ENCODE measurements at regions not wholly inside any gene's neighbourhood (a gene's known extent, or its start where the extent isn't known, plus 50 kb on each side); places are given as distances from the start of the nearest gene placed in this dataset.

GRCh38 chr5:73266176-73266738 is 93.3 kb downstream of the TMEM174 start:
- TF ChIP-seq CTCF (IDR thresholded peaks at IDR 0.05) = no peak
- no peak overlapping the region for H3K4me2 ChIP-seq (ENCODE audit: low read length)
- no peak overlapping the region for H3K4me3 ChIP-seq (ENCODE audit: low read depth, low read length)
- no peaks in the 10 kb centered on the region for H3K27me3 ChIP-seq (ENCODE audit: control insufficient read depth, insufficient read depth, low read length)
- H3K79me2 ChIP-seq = no peaks in the 10 kb centered on the region
- no peaks in the 10 kb centered on the region for H3K9me3 ChIP-seq (ENCODE audit: control insufficient read depth, low read length)
- H3K27ac ChIP-seq = no peak overlapping the region
- H3K4me1 ChIP-seq = no peaks in the 10 kb centered on the region
- H3K36me3 ChIP-seq (ENCODE audit: control insufficient read depth, insufficient read depth, low read length) = no peaks in the 10 kb centered on the region
- no peak overlapping the region for H3K9ac ChIP-seq
- no peak overlapping the region for H2AFZ ChIP-seq

GRCh38 chr5:73265641-73266040 is 92.6 kb downstream of the TMEM174 start:
- H3K27me3 ChIP-seq (ENCODE audit: control insufficient read depth, insufficient read depth, low read length) = no peaks in the 10 kb centered on the region
- no peak overlapping the region for H3K27ac ChIP-seq
- no peak for TF ChIP-seq CTCF (IDR thresholded peaks at IDR 0.05)
- no peak overlapping the region for H3K4me3 ChIP-seq (ENCODE audit: low read depth, low read length)
- no peaks in the 10 kb centered on the region for H3K36me3 ChIP-seq (ENCODE audit: control insufficient read depth, insufficient read depth, low read length)
- H2AFZ ChIP-seq = no peak overlapping the region
- no peaks in the 10 kb centered on the region for H3K4me1 ChIP-seq
- H3K79me2 ChIP-seq = no peaks in the 10 kb centered on the region
- H3K9me3 ChIP-seq (ENCODE audit: control insufficient read depth, low read length) = no peaks in the 10 kb centered on the region
- H3K4me2 ChIP-seq (ENCODE audit: low read length) = no peak overlapping the region
- no peak overlapping the region for H3K9ac ChIP-seq

- no peak overlapping the region for H2AFZ ChIP-seq
- no peaks in the 10 kb centered on the region for H3K27me3 ChIP-seq (ENCODE audit: control insufficient read depth, insufficient read depth, low read length)
- H3K4me3 ChIP-seq (ENCODE audit: low read depth, low read length) = no peak overlapping the region
- no peaks in the 10 kb centered on the region for H3K36me3 ChIP-seq (ENCODE audit: control insufficient read depth, insufficient read depth, low read length)
- no peaks in the 10 kb centered on the region for H3K4me1 ChIP-seq
- H3K9me3 ChIP-seq (ENCODE audit: control insufficient read depth, low read length) = no peaks in the 10 kb centered on the region
- H3K27ac ChIP-seq = no peak overlapping the region
- H3K4me2 ChIP-seq (ENCODE audit: low read length) = no peak overlapping the region
- no peaks in the 10 kb centered on the region for H3K79me2 ChIP-seq
- no peak for TF ChIP-seq CTCF (IDR thresholded peaks at IDR 0.05)
- H3K9ac ChIP-seq = no peak overlapping the region
Observed at GRCh38 chr5:73264631-73265030, 91.6 kb downstream of the TMEM174 start.

- Histone ChIP-seq H2AFZ (no peak overlapping the region), H3K4me2 (ENCODE audit: low read length) (no peak overlapping the region), H3K36me3 (ENCODE audit: control insufficient read depth, insufficient read depth, low read length) (no peaks in the 10 kb centered on the region), H3K27ac (no peak overlapping the region), H3K79me2 (no peaks in the 10 kb centered on the region), H3K9ac (no peak overlapping the region), H3K9me3 (ENCODE audit: control insufficient read depth, low read length) (no peaks in the 10 kb centered on the region), H3K4me1 (no peaks in the 10 kb centered on the region), H3K4me3 (ENCODE audit: low read depth, low read length) (no peak overlapping the region), H3K27me3 (ENCODE audit: control insufficient read depth, insufficient read depth, low read length) (no peaks in the 10 kb centered on the region)
- no peak for TF ChIP-seq CTCF (IDR thresholded peaks at IDR 0.05)
Observed at GRCh38 chr5:73263001-73263710, 90.2 kb downstream of the TMEM174 start.

GRCh38 chr5:73256862-73257261 is 83.9 kb downstream of the TMEM174 start:
- no peaks in the 10 kb centered on the region for H3K27me3 ChIP-seq (ENCODE audit: control insufficient read depth, insufficient read depth, low read length)

More at GRCh38 chr5:73256862-73257261, 83.9 kb downstream of the TMEM174 start:
- Histone ChIP-seq H2AFZ (no peak overlapping the region), H3K4me1 (no peaks in the 10 kb centered on the region), H3K36me3 (ENCODE audit: control insufficient read depth, insufficient read depth, low read length) (no peaks in the 10 kb centered on the region), H3K27ac (no peak overlapping the region), H3K4me2 (ENCODE audit: low read length) (no peak overlapping the region), H3K9ac (no peak overlapping the region), H3K9me3 (ENCODE audit: control insufficient read depth, low read length) (no peaks in the 10 kb centered on the region), H3K79me2 (no peaks in the 10 kb centered on the region), H3K4me3 (ENCODE audit: low read depth, low read length) (no peak overlapping the region)
- TF ChIP-seq CTCF (IDR thresholded peaks at IDR 0.05) = no peak

Measured in parathyroid adenoma (tissue), 2 donors.